LNCAP (cell line): ENCODE measurements at regions not wholly inside any gene's neighbourhood (a gene's known extent, or its start where the extent isn't known, plus 50 kb on each side); places are given as distances from the start of the nearest gene placed in this dataset.

Experiments used
- TF ChIP-seq, protein P1 (sequence below): fragments of 450-650 bp; IDR thresholded peaks from 2 replicates; pipeline ENCODE4 v1.5.1; 2017; ENCODE audit warnings: mild to moderate bottlenecking

DNA sequence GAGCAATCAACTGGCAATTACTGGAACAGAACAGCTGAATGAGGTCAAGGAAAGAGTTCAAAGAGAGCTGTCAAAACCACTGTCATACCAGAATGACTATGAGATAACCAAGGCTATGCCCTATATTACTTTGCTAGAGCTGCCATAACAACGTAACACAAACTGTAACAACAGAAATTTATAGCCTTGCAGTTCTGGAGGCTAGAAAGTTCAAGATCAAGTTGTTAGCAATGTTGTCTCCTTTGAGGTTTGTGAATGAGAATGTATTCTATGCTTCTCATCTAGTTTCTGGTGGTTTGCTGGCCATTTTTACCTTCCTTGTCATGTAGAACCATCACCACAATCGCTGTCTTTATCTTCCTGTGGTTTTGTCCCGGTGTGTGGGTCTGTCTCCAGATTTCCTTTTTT, 1323.0 kb upstream of the GJE1 start:
- TF ChIP-seq, protein P1, sequence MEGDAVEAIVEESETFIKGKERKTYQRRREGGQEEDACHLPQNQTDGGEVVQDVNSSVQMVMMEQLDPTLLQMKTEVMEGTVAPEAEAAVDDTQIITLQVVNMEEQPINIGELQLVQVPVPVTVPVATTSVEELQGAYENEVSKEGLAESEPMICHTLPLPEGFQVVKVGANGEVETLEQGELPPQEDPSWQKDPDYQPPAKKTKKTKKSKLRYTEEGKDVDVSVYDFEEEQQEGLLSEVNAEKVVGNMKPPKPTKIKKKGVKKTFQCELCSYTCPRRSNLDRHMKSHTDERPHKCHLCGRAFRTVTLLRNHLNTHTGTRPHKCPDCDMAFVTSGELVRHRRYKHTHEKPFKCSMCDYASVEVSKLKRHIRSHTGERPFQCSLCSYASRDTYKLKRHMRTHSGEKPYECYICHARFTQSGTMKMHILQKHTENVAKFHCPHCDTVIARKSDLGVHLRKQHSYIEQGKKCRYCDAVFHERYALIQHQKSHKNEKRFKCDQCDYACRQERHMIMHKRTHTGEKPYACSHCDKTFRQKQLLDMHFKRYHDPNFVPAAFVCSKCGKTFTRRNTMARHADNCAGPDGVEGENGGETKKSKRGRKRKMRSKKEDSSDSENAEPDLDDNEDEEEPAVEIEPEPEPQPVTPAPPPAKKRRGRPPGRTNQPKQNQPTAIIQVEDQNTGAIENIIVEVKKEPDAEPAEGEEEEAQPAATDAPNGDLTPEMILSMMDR = no peak

GRCh38 chr6:140806431-140806830, 1326.3 kb upstream of the GJE1 start:
- TF ChIP-seq, protein P1 = no peak

- TF ChIP-seq, protein P1 = no peak
Observed at GRCh38 chr6:140794544-140794943, 1338.2 kb upstream of the GJE1 start.

DNA sequence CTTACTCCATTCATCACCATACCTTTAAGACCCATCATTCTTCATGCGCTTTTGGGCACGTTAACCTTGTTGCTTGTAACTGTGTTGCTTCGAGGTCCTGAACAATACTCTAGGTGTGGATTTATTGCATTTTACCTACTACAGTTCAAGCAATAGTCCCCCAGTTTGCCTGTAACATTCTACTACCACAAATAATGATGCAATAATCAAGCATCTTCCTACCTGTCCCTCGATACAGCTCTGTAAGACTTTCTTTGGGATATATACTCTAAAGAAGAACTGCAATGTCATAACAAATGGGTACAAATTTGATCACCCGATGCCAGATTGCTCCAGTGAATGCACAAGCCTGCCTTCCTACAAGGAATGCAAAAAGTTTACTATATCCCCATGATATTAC, 1342.6 kb upstream of the GJE1 start:
- TF ChIP-seq, protein P1 = no peak

DNA sequence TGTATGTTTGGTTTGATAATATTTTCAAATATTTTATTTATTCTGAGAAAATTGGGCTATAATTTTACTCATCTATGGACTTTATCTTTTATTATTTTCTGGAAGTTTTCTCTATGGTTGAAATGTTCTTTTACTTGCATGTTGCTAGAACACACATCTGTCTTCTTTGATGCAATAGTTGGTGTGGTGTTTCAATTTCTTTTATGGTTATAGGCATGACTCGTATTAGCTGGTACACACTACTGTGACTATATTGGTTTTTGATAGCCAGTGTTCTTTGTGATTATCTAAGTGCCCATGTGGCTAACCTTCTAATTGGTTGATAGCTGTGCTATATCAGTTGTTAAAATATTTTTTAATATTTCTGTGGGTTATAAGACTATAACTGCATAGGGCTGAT, 1343.3 kb upstream of the GJE1 start:
- TF ChIP-seq, protein P1 = no peak

- TF ChIP-seq, protein P1 = no peak
Observed at GRCh38 chr6:140785926-140786325, 1346.8 kb upstream of the GJE1 start.

DNA sequence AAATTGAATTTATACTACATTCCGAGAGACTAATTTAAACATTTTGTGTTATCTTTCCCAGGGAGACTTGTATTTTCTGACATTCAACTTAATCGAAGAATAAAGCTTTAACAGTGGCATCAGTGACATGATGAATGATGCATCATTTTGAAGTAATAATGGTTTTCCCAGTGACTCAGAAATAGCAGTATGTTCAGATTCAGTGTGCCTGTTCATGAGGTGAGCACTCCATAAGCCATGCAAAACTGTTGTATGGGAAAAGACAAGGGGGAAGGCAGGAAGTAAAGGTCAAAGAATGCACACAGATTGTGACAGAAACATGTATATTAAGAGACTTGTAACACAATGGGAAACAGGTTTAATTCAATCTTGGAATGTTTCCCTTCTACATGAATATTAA, 1348.2 kb upstream of the GJE1 start:
- TF ChIP-seq, protein P1 = no peak

DNA sequence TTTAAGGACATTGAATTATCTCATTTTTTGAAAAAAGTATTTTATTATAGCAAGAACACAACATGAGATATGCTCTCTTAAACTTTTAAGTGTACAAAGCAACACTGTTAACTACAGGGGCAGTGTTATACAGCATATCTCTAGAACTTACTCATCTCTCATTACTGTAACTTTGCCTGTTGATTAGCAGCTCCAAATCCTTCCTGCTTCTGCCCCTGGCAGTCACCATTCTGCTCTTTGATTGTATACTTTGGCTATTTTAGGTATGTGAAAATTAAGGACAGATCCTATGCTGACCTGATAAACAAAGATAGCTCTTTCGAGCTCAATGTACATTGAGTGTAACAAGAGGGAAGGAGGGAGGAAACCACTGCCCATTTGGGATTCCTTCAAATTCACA, 1349.8 kb upstream of the GJE1 start:
- TF ChIP-seq, protein P1 = no peak
